Liver (tissue), 8 donors: ENCODE measurements at regions not wholly inside any gene's neighbourhood (a gene's known extent, or its start where the extent isn't known, plus 50 kb on each side); places are given as distances from the start of the nearest gene placed in this dataset.
A peak's percentile ranks its signal among the peaks of the same experiment; 100 is the strongest.

Source experiments
- DNase-seq: peaks from one replicate; pipeline ENCODE4 v3.0.0-alpha.2; 2017; ENCODE audit warnings: low spot score
- H3K27ac ChIP-seq, 2 donors: one replicate each; pipeline ENCODE4 v1.7.0; 2013; ENCODE audit warnings: inconsistent platforms in 2 of 2, low read length in 2 of 2, control low read depth in 1 of 2, low read depth in 1 of 2, mild to moderate bottlenecking in 1 of 2
- H3K27me3 ChIP-seq, 4 donors: one replicate each; pipeline versions ENCODE4 v1.6.1 to v1.7.0; 2013; ENCODE audit warnings: low read length in 3 of 4, inconsistent platforms in 1 of 4, mild to moderate bottlenecking in 1 of 4, moderate library complexity in 1 of 4; ENCODE audit not compliant: control insufficient read depth in 4 of 4, insufficient read depth in 4 of 4
- H3K36me3 ChIP-seq, 4 donors: one replicate each; pipeline versions ENCODE4 v1.6.1 to v1.7.0; 2013; ENCODE audit warnings: low read length in 3 of 4, mild to moderate bottlenecking in 3 of 4, low read depth in 1 of 4, moderate library complexity in 1 of 4; ENCODE audit not compliant: control insufficient read depth in 4 of 4, insufficient read depth in 3 of 4
- H3K4me1 ChIP-seq, 4 donors: one replicate each; pipeline versions ENCODE4 v1.6.1 to v1.7.0; 2013; ENCODE audit warnings: low read length in 3 of 4, mild to moderate bottlenecking in 3 of 4, moderate library complexity in 1 of 4; ENCODE audit not compliant: control insufficient read depth in 4 of 4, insufficient read depth in 4 of 4
- H3K4me3 ChIP-seq, 3 donors: one replicate each; pipeline versions ENCODE4 v1.6.1 to v1.7.0; 2013; ENCODE audit warnings: low read length in 3 of 3, control low read depth in 1 of 3, low read depth in 1 of 3, mild to moderate bottlenecking in 1 of 3
- H3K9ac ChIP-seq, 2 donors: one replicate each; pipeline ENCODE4 v1.7.0; 2013; ENCODE audit warnings: low read length in 2 of 2, mild to moderate bottlenecking in 2 of 2, moderate library complexity in 2 of 2, control low read depth in 1 of 2, low read depth in 1 of 2
- H3K9me3 ChIP-seq, 4 donors: one replicate each; pipeline versions ENCODE4 v1.6.1 to v1.7.0; 2013; ENCODE audit warnings: low read length in 3 of 4; ENCODE audit not compliant: control insufficient read depth in 4 of 4
- ATF3 ChIP-seq: IDR thresholded peaks from 2 replicates; pipeline ENCODE4 v1.6.1; 2016; ENCODE audit warnings: antibody characterized with exemption
- CTCF ChIP-seq: fragments of 150-350 bp; IDR thresholded peaks from 2 replicates; pipeline ENCODE4 v1.5.1; 2017; ENCODE audit warnings: improper control_type of control experiment, low read depth, low read length; ENCODE audit not compliant: missing input control
- FOXA2 ChIP-seq: IDR thresholded peaks from 2 replicates; pipeline ENCODE4 v1.6.1; 2016; ENCODE audit warnings: antibody characterized with exemption
- GABPA ChIP-seq, 2 donors: IDR thresholded peaks in 1 of 2; conservative IDR thresholded peaks in 1 of 2; 2 replicates each; pipeline ENCODE4 v1.6.1; 2016; ENCODE audit warnings: antibody characterized with exemption in 2 of 2, mild to moderate bottlenecking in 1 of 2, moderate library complexity in 1 of 2
- HNF4A ChIP-seq, 2 donors: conservative IDR thresholded peaks; 2 replicates each; pipeline ENCODE4 v1.6.1; 2016; ENCODE audit warnings: antibody characterized with exemption in 2 of 2, mild to moderate bottlenecking in 2 of 2
- HNF4G ChIP-seq: IDR thresholded peaks from 2 replicates; pipeline ENCODE4 v1.6.1; 2016; ENCODE audit warnings: antibody characterized with exemption
- JUND ChIP-seq, 2 donors: IDR thresholded peaks; 2 replicates each; pipeline ENCODE4 v1.6.1; 2016; ENCODE audit warnings: antibody characterized with exemption in 2 of 2
- NR2F2 ChIP-seq: IDR thresholded peaks from 2 replicates; pipeline ENCODE4 v1.6.1; 2016; ENCODE audit warnings: antibody characterized with exemption
- REST ChIP-seq: IDR thresholded peaks from 2 replicates; pipeline ENCODE4 v1.6.1; 2016; ENCODE audit warnings: antibody characterized with exemption, mild to moderate bottlenecking
- SP1 ChIP-seq: IDR thresholded peaks from 2 replicates; pipeline ENCODE4 v1.6.1; 2018; ENCODE audit warnings: antibody characterized with exemption, mild to moderate bottlenecking
- TAF1 ChIP-seq: conservative IDR thresholded peaks from 2 replicates; pipeline ENCODE4 v1.6.1; 2016; ENCODE audit warnings: antibody characterized with exemption, mild to moderate bottlenecking
- YY1 ChIP-seq: IDR thresholded peaks from 2 replicates; pipeline ENCODE4 v1.6.1; 2016; ENCODE audit warnings: antibody characterized with exemption, mild to moderate bottlenecking
- ZBTB33 ChIP-seq: IDR thresholded peaks from 2 replicates; pipeline ENCODE4 v1.6.1; 2016; ENCODE audit warnings: antibody characterized with exemption
- WGBS: extraction: QIAGEN DNeasy Blood & Tissue Kit; methylation state at CpG from one replicate; pipeline ENCODE4 v1.1.7; 2013; 5-methylcytosine and 5-hydroxymethylcytosine counted together
- donor health status: healthy.
- donor health status: healthy.
- donor health status: healthy.
- donor health status: healthy.
- donor health status: healthy.

GRCh38 chr20:60905919-60906318, 346.1 kb upstream of the CDH4 start (continued):
- TF ChIP-seq ZBTB33: no peak

GRCh38 chr20:60906555-60906954, 345.5 kb upstream of the CDH4 start:
- Histone ChIP-seq H3K4me1 (no peaks in the 10 kb centered on the region), H3K27ac (no peak overlapping the region), H3K9ac (no peak overlapping the region), H3K9me3 (peaks cover 2 to 11% (median 4%) of the 10 kb centered on the region in 4 donors), H3K27me3 (no peaks in the 10 kb centered on the region), H3K4me3 (no peak overlapping the region), H3K36me3 (no peaks in the 10 kb centered on the region)
- TF ChIP-seq GABPA (IDR thresholded peaks at IDR 0.05 in 1 of 2, conservative IDR thresholded peaks at IDR 0.05 in 1 of 2): no peak
- no peak for TF ChIP-seq YY1
- no peak for DNase-seq
- 80% methylated on average over 4 of the region's 4 CpGs for WGBS

- DNase-seq: no peak
- Histone ChIP-seq H3K36me3 (no peaks in the 10 kb centered on the region), H3K4me3 (no peak overlapping the region), H3K27ac (no peak overlapping the region), H3K9ac (no peak overlapping the region), H3K4me1 (no peaks in the 10 kb centered on the region), H3K9me3 (no peaks in the 10 kb centered on the region), H3K27me3 (peaks cover 0 to 3% (median 0%) of the 10 kb centered on the region in 4 donors)
- TF ChIP-seq FOXA2: no peak
- TF ChIP-seq ATF3: no peak
- TF ChIP-seq TAF1: no peak
- TF ChIP-seq NR2F2: no peak
- TF ChIP-seq HNF4G: no peak
- TF ChIP-seq CTCF: no peak
- WGBS: 53% methylated on average over 4 of the region's 4 CpGs
Observed at GRCh38 chr20:60913298-60913697, 338.8 kb upstream of the CDH4 start.

GRCh38 chr20:60921022-60921622, 330.9 kb upstream of the CDH4 start:
- H3K9me3 ChIP-seq: no peaks in the 10 kb centered on the region
- no peak overlapping the region for H3K27ac ChIP-seq
- H3K9ac ChIP-seq: no peak overlapping the region
- H3K4me1 ChIP-seq: no peaks in the 10 kb centered on the region
- H3K36me3 ChIP-seq: no peaks in the 10 kb centered on the region
- TF ChIP-seq SP1 (no peak), REST (no peak), JUND (IDR thresholded peaks at IDR 0.05) (no peak), HNF4G (no peak), YY1 (no peak), HNF4A (conservative IDR thresholded peaks at IDR 0.05) (no peak), TAF1 (no peak)
- WGBS: 47% methylated on average over 7 of the region's 7 CpGs
- H3K27me3 ChIP-seq: peaks cover 0 to 3% (median 0%) of the 10 kb centered on the region in 4 donors
- peak; percentile 64 for DNase-seq
- no peak overlapping the region for H3K4me3 ChIP-seq
